ENCODE measurements at regions not wholly inside any gene's neighbourhood (a gene's known extent, or its start where the extent isn't known, plus 50 kb on each side); places are given as distances from the start of the nearest gene placed in this dataset.

GRCh38 chr4:19167311-19167710 is 1084.4 kb upstream of the SLIT2 start:
- TF ChIP-seq CTCF (IDR thresholded peaks at IDR 0.05; ENCODE audit: insufficient read depth, low read length, poor library complexity, severe bottlenecking), result no peak
- no peak for TF ChIP-seq EZH2phosphoT487 (conservative IDR thresholded peaks at IDR 0.05; ENCODE audit: low read length)
- Histone ChIP-seq H2AFZ (ENCODE audit: low read depth, low read length, severe bottlenecking) (no peak overlapping the region), H3K79me2 (ENCODE audit: insufficient read depth, low read length) (no peaks in the 10 kb centered on the region), H4K20me1 (ENCODE audit: low read depth, low read length) (no peaks in the 10 kb centered on the region), H3K27me3 (ENCODE audit: low read length) (no peaks in the 10 kb centered on the region), H3K4me2 (ENCODE audit: low read depth, low read length, poor library complexity, severe bottlenecking) (no peak overlapping the region), H3K4me3 (ENCODE audit: insufficient read depth, low read length, poor library complexity, severe bottlenecking) (no peak overlapping the region), H3K27ac (ENCODE audit: low read depth, low read length) (no peak overlapping the region), H3K36me3 (ENCODE audit: low read length) (no peaks in the 10 kb centered on the region), H3K9ac (ENCODE audit: low read length) (no peak overlapping the region), H3K9me3 (ENCODE audit: insufficient read depth, low read length) (no peaks in the 10 kb centered on the region), H3K9me2 (replicated peaks; ENCODE audit: insufficient read depth, low read length) (no peaks in the 10 kb centered on the region), H3F3A (ENCODE audit: insufficient read depth) (no peaks in the 10 kb centered on the region)

- no peaks in the 10 kb centered on the region for H3F3A ChIP-seq (ENCODE audit: insufficient read depth)
- H3K4me2 ChIP-seq (ENCODE audit: low read depth, low read length, poor library complexity, severe bottlenecking), result no peak overlapping the region
- H3K9me2 ChIP-seq (replicated peaks; ENCODE audit: insufficient read depth, low read length), result no peaks in the 10 kb centered on the region
- H4K20me1 ChIP-seq (ENCODE audit: low read depth, low read length), result no peaks in the 10 kb centered on the region
- no peaks in the 10 kb centered on the region for H3K27me3 ChIP-seq (ENCODE audit: low read length)
- no peaks in the 10 kb centered on the region for H3K79me2 ChIP-seq (ENCODE audit: insufficient read depth, low read length)
- H3K27ac ChIP-seq (ENCODE audit: low read depth, low read length), result no peak overlapping the region
- no peaks in the 10 kb centered on the region for H3K9me3 ChIP-seq (ENCODE audit: insufficient read depth, low read length)
- H3K36me3 ChIP-seq (ENCODE audit: low read length), result no peaks in the 10 kb centered on the region
- H3K4me3 ChIP-seq (ENCODE audit: insufficient read depth, low read length, poor library complexity, severe bottlenecking), result no peak overlapping the region
- H2AFZ ChIP-seq (ENCODE audit: low read depth, low read length, severe bottlenecking), result no peak overlapping the region
- TF ChIP-seq EZH2phosphoT487 (conservative IDR thresholded peaks at IDR 0.05; ENCODE audit: low read length) (no peak), CTCF (IDR thresholded peaks at IDR 0.05; ENCODE audit: insufficient read depth, low read length, poor library complexity, severe bottlenecking) (no peak)
- H3K9ac ChIP-seq (ENCODE audit: low read length), result no peak overlapping the region
Observed at GRCh38 chr4:19164334-19164733, 1087.4 kb upstream of the SLIT2 start.

- no peak overlapping the region for H3K4me3 ChIP-seq (ENCODE audit: insufficient read depth, low read length, poor library complexity, severe bottlenecking)
- no peaks in the 10 kb centered on the region; the same call in 1 of the 2 replicates for H3K9me3 ChIP-seq (ENCODE audit: insufficient read depth, low read length)
- H2AFZ ChIP-seq (ENCODE audit: low read depth, low read length, severe bottlenecking), result no peak overlapping the region
- TF ChIP-seq CTCF (IDR thresholded peaks at IDR 0.05; ENCODE audit: insufficient read depth, low read length, poor library complexity, severe bottlenecking), result no peak
- TF ChIP-seq EZH2phosphoT487 (conservative IDR thresholded peaks at IDR 0.05; ENCODE audit: low read length), result no peak
- H3F3A ChIP-seq (ENCODE audit: insufficient read depth), result no peaks in the 10 kb centered on the region
- no peaks in the 10 kb centered on the region for H3K36me3 ChIP-seq (ENCODE audit: low read length)
- H3K9ac ChIP-seq (ENCODE audit: low read length), result no peak overlapping the region
- no peak overlapping the region for H3K27ac ChIP-seq (ENCODE audit: low read depth, low read length)
- no peaks in the 10 kb centered on the region for H3K9me2 ChIP-seq (replicated peaks; ENCODE audit: insufficient read depth, low read length)
- H4K20me1 ChIP-seq (ENCODE audit: low read depth, low read length), result no peaks in the 10 kb centered on the region
- no peaks in the 10 kb centered on the region for H3K79me2 ChIP-seq (ENCODE audit: insufficient read depth, low read length)
- H3K27me3 ChIP-seq (ENCODE audit: low read length), result no peaks in the 10 kb centered on the region
- no peak overlapping the region for H3K4me2 ChIP-seq (ENCODE audit: low read depth, low read length, poor library complexity, severe bottlenecking)
Observed at GRCh38 chr4:19159874-19160273, 1091.8 kb upstream of the SLIT2 start.

Data from SU-DHL-6 (cell line).